Loucy (cell line): ENCODE measurements at regions not wholly inside any gene's neighbourhood (a gene's known extent, or its start where the extent isn't known, plus 50 kb on each side); places are given as distances from the start of the nearest gene placed in this dataset.

Experiments
- EZH2phosphoT487 ChIP-seq: fragments of 200-600 bp; IDR thresholded peaks from 2 replicates; pipeline ENCODE4 v1.6.1; 2018; ENCODE audit warnings: antibody characterized with exemption, mild to moderate bottlenecking, moderate library complexity, borderline replicate concordance
- TF ChIP-seq, protein P1 (sequence below): fragments of 200-600 bp; sonication (generic); conservative IDR thresholded peaks from 2 replicates; pipeline ENCODE4 v1.5.1; 2014; ENCODE audit warnings: mild to moderate bottlenecking, antibody characterized with exemption, low read length

- TF ChIP-seq, protein P1, sequence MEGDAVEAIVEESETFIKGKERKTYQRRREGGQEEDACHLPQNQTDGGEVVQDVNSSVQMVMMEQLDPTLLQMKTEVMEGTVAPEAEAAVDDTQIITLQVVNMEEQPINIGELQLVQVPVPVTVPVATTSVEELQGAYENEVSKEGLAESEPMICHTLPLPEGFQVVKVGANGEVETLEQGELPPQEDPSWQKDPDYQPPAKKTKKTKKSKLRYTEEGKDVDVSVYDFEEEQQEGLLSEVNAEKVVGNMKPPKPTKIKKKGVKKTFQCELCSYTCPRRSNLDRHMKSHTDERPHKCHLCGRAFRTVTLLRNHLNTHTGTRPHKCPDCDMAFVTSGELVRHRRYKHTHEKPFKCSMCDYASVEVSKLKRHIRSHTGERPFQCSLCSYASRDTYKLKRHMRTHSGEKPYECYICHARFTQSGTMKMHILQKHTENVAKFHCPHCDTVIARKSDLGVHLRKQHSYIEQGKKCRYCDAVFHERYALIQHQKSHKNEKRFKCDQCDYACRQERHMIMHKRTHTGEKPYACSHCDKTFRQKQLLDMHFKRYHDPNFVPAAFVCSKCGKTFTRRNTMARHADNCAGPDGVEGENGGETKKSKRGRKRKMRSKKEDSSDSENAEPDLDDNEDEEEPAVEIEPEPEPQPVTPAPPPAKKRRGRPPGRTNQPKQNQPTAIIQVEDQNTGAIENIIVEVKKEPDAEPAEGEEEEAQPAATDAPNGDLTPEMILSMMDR: no peak
- no peak for TF ChIP-seq EZH2phosphoT487
Observed at GRCh38 chr17:22411185-22411784, 719.0 kb downstream of the KCNJ18 start.
